ENCODE measurements at regions not wholly inside any gene's neighbourhood (a gene's known extent, or its start where the extent isn't known, plus 50 kb on each side); places are given as distances from the start of the nearest gene placed in this dataset.
"Not testable (repeated sequence)": the region's sequence is repeated elsewhere in the genome, so short reads cannot be mapped to it uniquely, and the experiment has no call there.

GRCh38 chr14:101080922-101081593 is 177.5 kb upstream of the RTL1 start:
- DNase-seq (ENCODE audit: low spot score): no peak

GRCh38 chr14:101082036-101082435 is 178.5 kb upstream of the RTL1 start:
- DNase-seq (ENCODE audit: low spot score): no peak

- no peak for DNase-seq (ENCODE audit: low spot score)
Observed at GRCh38 chr14:101082436-101083384, 179.2 kb upstream of the RTL1 start.

GRCh38 chr14:101083564-101084435 is 180.3 kb upstream of the RTL1 start:
- DNase-seq (ENCODE audit: low spot score): no peak

GRCh38 chr14:101084436-101084826 is 180.9 kb upstream of the RTL1 start:
- no peak for DNase-seq (ENCODE audit: low spot score)

GRCh38 chr14:101086926-101087325 is 183.4 kb upstream of the RTL1 start:
- DNase-seq (ENCODE audit: low spot score): no peak

- DNase-seq (ENCODE audit: low spot score): no peak
Observed at GRCh38 chr14:101087614-101088394, 184.3 kb upstream of the RTL1 start.

- DNase-seq (ENCODE audit: low spot score): no peak
Observed at GRCh38 chr14:101088395-101088667, 184.8 kb upstream of the RTL1 start.

- no peak for DNase-seq (ENCODE audit: low spot score)
Observed at GRCh38 chr14:101088714-101089113, 185.2 kb upstream of the RTL1 start.

GRCh38 chr14:101090478-101090877 is 187.0 kb upstream of the RTL1 start:
- DNase-seq (ENCODE audit: low spot score): not testable (repeated sequence)

GRCh38 chr14:101090976-101091375 is 187.5 kb upstream of the RTL1 start:
- no peak for DNase-seq (ENCODE audit: low spot score)

GRCh38 chr14:101094916-101095315 is 191.4 kb upstream of the RTL1 start:
- not testable (repeated sequence) for DNase-seq (ENCODE audit: low spot score)

- no peak for DNase-seq (ENCODE audit: low spot score)
Observed at GRCh38 chr14:101096551-101096950, 193.0 kb upstream of the RTL1 start.

- no peak for DNase-seq (ENCODE audit: low spot score)
Observed at GRCh38 chr14:101097109-101097793, 193.7 kb upstream of the RTL1 start.

- DNase-seq (ENCODE audit: low spot score): no peak
Observed at GRCh38 chr14:101098177-101098576, 194.7 kb upstream of the RTL1 start.

GRCh38 chr14:101098641-101099040 is 195.1 kb upstream of the RTL1 start:
- no peak for DNase-seq (ENCODE audit: low spot score)

GRCh38 chr14:101101456-101102056 is 198.0 kb upstream of the RTL1 start:
- no peak for DNase-seq (ENCODE audit: low spot score)

- no peak for DNase-seq (ENCODE audit: low spot score)
Observed at GRCh38 chr14:101102875-101103274, 199.4 kb upstream of the RTL1 start.

- DNase-seq (ENCODE audit: low spot score): no peak
Observed at GRCh38 chr14:101103321-101103901, 199.9 kb upstream of the RTL1 start.

- no peak for DNase-seq (ENCODE audit: low spot score)
Observed at GRCh38 chr14:101104485-101104884, 201.0 kb upstream of the RTL1 start.
